A673 (cell line): ENCODE measurements at regions not wholly inside any gene's neighbourhood (a gene's known extent, or its start where the extent isn't known, plus 50 kb on each side); places are given as distances from the start of the nearest gene placed in this dataset.

Experiments
- EZH2 ChIP-seq: fragments of 200-600 bp; sonication (generic); IDR thresholded peaks from 2 replicates; pipeline ENCODE4 v1.6.1; 2017; ENCODE audit warnings: borderline replicate concordance, low read depth, mild to moderate bottlenecking, mixed read lengths, antibody characterized with exemption, low read length; ENCODE audit not compliant: poor library complexity, severe bottlenecking
- TF ChIP-seq, protein P1 (sequence below): fragments of 300-800, 200-600 bp; sonication (generic); conservative IDR thresholded peaks from 2 replicates; pipeline ENCODE4 v1.5.1; 2017; ENCODE audit warnings: low read depth, mild to moderate bottlenecking, antibody characterized with exemption, low read length, moderate library complexity, mixed read lengths

- TF ChIP-seq, protein P1, sequence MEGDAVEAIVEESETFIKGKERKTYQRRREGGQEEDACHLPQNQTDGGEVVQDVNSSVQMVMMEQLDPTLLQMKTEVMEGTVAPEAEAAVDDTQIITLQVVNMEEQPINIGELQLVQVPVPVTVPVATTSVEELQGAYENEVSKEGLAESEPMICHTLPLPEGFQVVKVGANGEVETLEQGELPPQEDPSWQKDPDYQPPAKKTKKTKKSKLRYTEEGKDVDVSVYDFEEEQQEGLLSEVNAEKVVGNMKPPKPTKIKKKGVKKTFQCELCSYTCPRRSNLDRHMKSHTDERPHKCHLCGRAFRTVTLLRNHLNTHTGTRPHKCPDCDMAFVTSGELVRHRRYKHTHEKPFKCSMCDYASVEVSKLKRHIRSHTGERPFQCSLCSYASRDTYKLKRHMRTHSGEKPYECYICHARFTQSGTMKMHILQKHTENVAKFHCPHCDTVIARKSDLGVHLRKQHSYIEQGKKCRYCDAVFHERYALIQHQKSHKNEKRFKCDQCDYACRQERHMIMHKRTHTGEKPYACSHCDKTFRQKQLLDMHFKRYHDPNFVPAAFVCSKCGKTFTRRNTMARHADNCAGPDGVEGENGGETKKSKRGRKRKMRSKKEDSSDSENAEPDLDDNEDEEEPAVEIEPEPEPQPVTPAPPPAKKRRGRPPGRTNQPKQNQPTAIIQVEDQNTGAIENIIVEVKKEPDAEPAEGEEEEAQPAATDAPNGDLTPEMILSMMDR: no peak
- TF ChIP-seq EZH2: no peak
Observed at GRCh38 chr14:101666264-101666663, 95.2 kb upstream of the PPP2R5C start.
